ENCODE measurements at regions not wholly inside any gene's neighbourhood (a gene's known extent, or its start where the extent isn't known, plus 50 kb on each side); places are given as distances from the start of the nearest gene placed in this dataset.

DNA sequence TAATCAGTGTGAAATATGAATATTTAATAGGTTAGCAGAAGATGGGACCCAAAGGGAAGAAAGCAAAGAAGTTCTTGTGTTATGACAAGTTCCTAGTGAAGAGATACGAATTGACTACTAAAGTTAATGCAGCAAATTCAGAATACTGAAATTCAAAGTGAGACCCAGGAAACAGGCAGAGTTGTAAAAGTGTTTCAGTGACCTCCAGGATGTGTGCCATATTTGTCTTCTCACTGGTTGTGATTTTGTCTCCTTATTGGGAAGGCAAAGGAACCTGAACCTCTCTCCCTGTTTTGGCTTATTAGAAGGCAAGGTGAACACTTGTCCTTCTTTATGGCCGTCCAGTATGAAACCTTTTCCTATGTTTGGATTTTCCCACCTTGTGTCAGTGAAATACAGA is 51.8 kb upstream of the DTNBP1 start (continued):
- TF ChIP-seq, protein P1, sequence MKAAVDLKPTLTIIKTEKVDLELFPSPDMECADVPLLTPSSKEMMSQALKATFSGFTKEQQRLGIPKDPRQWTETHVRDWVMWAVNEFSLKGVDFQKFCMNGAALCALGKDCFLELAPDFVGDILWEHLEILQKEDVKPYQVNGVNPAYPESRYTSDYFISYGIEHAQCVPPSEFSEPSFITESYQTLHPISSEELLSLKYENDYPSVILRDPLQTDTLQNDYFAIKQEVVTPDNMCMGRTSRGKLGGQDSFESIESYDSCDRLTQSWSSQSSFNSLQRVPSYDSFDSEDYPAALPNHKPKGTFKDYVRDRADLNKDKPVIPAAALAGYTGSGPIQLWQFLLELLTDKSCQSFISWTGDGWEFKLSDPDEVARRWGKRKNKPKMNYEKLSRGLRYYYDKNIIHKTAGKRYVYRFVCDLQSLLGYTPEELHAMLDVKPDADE (IDR thresholded peaks at IDR 0.05), result no peak
- TF ChIP-seq POLR2AphosphoS5 (IDR thresholded peaks at IDR 0.05; ENCODE audit: low read depth), result no peak
- TF ChIP-seq, protein P2, sequence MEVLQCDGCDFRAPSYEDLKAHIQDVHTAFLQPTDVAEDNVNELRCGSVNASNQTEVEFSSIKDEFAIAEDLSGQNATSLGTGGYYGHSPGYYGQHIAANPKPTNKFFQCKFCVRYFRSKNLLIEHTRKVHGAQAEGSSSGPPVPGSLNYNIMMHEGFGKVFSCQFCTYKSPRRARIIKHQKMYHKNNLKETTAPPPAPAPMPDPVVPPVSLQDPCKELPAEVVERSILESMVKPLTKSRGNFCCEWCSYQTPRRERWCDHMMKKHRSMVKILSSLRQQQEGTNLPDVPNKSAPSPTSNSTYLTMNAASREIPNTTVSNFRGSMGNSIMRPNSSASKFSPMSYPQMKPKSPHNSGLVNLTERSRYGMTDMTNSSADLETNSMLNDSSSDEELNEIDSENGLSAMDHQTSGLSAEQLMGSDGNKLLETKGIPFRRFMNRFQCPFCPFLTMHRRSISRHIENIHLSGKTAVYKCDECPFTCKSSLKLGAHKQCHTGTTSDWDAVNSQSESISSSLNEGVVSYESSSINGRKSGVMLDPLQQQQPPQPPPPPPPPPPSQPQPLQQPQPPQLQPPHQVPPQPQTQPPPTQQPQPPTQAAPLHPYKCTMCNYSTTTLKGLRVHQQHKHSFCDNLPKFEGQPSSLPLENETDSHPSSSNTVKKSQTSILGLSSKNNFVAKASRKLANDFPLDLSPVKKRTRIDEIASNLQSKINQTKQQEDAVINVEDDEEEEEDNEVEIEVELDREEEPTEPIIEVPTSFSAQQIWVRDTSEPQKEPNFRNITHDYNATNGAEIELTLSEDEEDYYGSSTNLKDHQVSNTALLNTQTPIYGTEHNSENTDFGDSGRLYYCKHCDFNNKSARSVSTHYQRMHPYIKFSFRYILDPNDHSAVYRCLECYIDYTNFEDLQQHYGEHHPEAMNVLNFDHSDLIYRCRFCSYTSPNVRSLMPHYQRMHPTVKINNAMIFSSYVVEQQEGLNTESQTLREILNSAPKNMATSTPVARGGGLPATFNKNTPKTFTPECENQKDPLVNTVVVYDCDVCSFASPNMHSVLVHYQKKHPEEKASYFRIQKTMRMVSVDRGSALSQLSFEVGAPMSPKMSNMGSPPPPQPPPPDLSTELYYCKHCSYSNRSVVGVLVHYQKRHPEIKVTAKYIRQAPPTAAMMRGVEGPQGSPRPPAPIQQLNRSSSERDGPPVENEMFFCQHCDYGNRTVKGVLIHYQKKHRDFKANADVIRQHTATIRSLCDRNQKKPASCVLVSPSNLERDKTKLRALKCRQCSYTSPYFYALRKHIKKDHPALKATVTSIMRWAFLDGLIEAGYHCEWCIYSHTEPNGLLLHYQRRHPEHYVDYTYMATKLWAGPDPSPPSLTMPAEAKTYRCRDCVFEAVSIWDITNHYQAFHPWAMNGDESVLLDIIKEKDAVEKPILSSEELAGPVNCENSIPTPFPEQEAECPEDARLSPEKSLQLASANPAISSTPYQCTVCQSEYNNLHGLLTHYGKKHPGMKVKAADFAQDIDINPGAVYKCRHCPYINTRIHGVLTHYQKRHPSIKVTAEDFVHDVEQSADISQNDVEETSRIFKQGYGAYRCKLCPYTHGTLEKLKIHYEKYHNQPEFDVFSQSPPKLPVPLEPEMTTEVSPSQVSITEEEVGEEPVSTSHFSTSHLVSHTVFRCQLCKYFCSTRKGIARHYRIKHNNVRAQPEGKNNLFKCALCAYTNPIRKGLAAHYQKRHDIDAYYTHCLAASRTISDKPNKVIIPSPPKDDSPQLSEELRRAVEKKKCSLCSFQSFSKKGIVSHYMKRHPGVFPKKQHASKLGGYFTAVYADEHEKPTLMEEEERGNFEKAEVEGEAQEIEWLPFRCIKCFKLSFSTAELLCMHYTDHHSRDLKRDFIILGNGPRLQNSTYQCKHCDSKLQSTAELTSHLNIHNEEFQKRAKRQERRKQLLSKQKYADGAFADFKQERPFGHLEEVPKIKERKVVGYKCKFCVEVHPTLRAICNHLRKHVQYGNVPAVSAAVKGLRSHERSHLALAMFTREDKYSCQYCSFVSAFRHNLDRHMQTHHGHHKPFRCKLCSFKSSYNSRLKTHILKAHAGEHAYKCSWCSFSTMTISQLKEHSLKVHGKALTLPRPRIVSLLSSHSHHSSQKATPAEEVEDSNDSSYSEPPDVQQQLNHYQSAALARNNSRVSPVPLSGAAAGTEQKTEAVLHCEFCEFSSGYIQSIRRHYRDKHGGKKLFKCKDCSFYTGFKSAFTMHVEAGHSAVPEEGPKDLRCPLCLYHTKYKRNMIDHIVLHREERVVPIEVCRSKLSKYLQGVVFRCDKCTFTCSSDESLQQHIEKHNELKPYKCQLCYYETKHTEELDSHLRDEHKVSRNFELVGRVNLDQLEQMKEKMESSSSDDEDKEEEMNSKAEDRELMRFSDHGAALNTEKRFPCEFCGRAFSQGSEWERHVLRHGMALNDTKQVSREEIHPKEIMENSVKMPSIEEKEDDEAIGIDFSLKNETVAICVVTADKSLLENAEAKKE (CRISPR knock-in tag; IDR thresholded peaks at IDR 0.05), result no peak
- TF ChIP-seq NANOG (IDR thresholded peaks at IDR 0.05; ENCODE audit: borderline replicate concordance), result no peak

DNA sequence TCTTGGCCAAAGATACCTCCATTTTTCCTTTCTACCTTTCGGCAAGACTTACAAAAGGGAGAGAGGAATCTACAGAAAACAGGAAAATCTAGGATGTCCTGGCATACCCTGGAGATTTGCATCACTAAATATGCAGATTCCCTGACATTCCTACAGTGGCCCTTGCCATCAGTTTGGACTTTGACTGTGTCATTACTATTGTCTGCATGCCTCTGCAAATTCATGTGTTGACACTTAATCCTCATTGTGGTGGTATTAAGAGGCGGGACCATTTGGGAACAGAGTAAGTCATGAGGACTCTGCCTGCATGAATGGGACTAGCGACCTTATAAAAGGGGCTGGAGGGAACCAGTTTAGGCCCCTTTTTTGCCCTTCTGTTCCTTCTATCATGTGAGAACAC is 50.5 kb upstream of the DTNBP1 start:
- Histone ChIP-seq H3K9me2 (ENCODE audit: insufficient read depth) (peaks cover 15% of the 10 kb centered on the region; the same call in 1 of the 2 replicates), H3F3A (replicated peaks; ENCODE audit: low read depth) (no peaks in the 10 kb centered on the region), H3K4me1 (ENCODE audit: insufficient read depth) (no peaks in the 10 kb centered on the region), H3K79me2 (replicated peaks; ENCODE audit: insufficient read depth) (no peaks in the 10 kb centered on the region), H3K4me3 (no peak overlapping the region), H3K27me3 (ENCODE audit: insufficient read depth) (no peaks in the 10 kb centered on the region), H4K20me1 (replicated peaks; ENCODE audit: insufficient read depth) (no peaks in the 10 kb centered on the region), H2AFZ (no peak overlapping the region), H3K27ac (ENCODE audit: low read depth) (no peak overlapping the region), H3K4me2 (no peak overlapping the region), H3K36me3 (ENCODE audit: insufficient read depth) (no peaks in the 10 kb centered on the region)
- H3K27ac Mint-ChIP-seq, result no peak overlapping the region
- H3K36me3 Mint-ChIP-seq (ENCODE audit: low read depth), result no peaks in the 10 kb centered on the region
- DNase-seq (ENCODE audit: low spot score) (peak; percentile 37), ATAC-seq (no peak)
- no peak overlapping the region for H3K4me3 Mint-ChIP-seq
- H3K9me3 Mint-ChIP-seq, result peaks cover 16% of the 10 kb centered on the region
- 0 out of 3 replicates have a peak, but pooled peaks cover 2% of the 10 kb centered on the region for H3K4me1 Mint-ChIP-seq
- peaks cover 7% of the 10 kb centered on the region for H3K27me3 Mint-ChIP-seq (ENCODE audit: insufficient read depth, low read depth, poor library complexity)
- TF ChIP-seq, protein P1 (IDR thresholded peaks at IDR 0.05), result no peak
- TF ChIP-seq POLR2AphosphoS5 (IDR thresholded peaks at IDR 0.05; ENCODE audit: low read depth) (no peak), EZH2 (IDR thresholded peaks at IDR 0.05; ENCODE audit: low read depth, unreplicated experiment) (no peak), CREB1 (CRISPR knock-in tag; IDR thresholded peaks at IDR 0.05; ENCODE audit: low read depth) (no peak), NANOG (IDR thresholded peaks at IDR 0.05; ENCODE audit: borderline replicate concordance) (no peak), STAT1 (IDR thresholded peaks at IDR 0.05; ENCODE audit: unreplicated experiment) (no peak)
- TF ChIP-seq, protein P3, sequence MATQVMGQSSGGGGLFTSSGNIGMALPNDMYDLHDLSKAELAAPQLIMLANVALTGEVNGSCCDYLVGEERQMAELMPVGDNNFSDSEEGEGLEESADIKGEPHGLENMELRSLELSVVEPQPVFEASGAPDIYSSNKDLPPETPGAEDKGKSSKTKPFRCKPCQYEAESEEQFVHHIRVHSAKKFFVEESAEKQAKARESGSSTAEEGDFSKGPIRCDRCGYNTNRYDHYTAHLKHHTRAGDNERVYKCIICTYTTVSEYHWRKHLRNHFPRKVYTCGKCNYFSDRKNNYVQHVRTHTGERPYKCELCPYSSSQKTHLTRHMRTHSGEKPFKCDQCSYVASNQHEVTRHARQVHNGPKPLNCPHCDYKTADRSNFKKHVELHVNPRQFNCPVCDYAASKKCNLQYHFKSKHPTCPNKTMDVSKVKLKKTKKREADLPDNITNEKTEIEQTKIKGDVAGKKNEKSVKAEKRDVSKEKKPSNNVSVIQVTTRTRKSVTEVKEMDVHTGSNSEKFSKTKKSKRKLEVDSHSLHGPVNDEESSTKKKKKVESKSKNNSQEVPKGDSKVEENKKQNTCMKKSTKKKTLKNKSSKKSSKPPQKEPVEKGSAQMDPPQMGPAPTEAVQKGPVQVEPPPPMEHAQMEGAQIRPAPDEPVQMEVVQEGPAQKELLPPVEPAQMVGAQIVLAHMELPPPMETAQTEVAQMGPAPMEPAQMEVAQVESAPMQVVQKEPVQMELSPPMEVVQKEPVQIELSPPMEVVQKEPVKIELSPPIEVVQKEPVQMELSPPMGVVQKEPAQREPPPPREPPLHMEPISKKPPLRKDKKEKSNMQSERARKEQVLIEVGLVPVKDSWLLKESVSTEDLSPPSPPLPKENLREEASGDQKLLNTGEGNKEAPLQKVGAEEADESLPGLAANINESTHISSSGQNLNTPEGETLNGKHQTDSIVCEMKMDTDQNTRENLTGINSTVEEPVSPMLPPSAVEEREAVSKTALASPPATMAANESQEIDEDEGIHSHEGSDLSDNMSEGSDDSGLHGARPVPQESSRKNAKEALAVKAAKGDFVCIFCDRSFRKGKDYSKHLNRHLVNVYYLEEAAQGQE (IDR thresholded peaks at IDR 0.05; ENCODE audit: unreplicated experiment), result no peak
- TF ChIP-seq, protein P4, sequence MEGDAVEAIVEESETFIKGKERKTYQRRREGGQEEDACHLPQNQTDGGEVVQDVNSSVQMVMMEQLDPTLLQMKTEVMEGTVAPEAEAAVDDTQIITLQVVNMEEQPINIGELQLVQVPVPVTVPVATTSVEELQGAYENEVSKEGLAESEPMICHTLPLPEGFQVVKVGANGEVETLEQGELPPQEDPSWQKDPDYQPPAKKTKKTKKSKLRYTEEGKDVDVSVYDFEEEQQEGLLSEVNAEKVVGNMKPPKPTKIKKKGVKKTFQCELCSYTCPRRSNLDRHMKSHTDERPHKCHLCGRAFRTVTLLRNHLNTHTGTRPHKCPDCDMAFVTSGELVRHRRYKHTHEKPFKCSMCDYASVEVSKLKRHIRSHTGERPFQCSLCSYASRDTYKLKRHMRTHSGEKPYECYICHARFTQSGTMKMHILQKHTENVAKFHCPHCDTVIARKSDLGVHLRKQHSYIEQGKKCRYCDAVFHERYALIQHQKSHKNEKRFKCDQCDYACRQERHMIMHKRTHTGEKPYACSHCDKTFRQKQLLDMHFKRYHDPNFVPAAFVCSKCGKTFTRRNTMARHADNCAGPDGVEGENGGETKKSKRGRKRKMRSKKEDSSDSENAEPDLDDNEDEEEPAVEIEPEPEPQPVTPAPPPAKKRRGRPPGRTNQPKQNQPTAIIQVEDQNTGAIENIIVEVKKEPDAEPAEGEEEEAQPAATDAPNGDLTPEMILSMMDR (conservative IDR thresholded peaks at IDR 0.05; ENCODE audit: low read depth in 2 of 2), result no peak
